ENCODE measurements at regions not wholly inside any gene's neighbourhood (a gene's known extent, or its start where the extent isn't known, plus 50 kb on each side); places are given as distances from the start of the nearest gene placed in this dataset.

DNA sequence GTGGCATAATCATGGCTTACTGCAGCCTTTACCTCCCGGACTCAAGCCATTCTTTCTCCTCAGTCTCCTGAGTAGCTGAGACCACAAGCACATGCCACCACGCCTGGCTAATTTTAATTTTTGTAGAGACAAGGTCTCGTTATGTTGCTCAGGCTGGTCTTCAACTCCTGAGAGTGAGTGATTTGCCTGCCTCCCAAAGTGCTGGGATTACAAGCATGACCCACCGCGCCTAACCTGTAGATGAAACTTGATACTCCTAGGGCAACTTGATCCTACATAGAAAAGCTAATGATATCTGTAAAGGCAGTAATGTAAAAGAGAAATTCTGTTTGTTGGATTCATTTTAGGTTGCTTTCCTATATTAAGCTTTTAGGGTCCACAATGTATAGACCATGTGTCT is 391.9 kb upstream of the THRB start:
- TF ChIP-seq, protein P1, sequence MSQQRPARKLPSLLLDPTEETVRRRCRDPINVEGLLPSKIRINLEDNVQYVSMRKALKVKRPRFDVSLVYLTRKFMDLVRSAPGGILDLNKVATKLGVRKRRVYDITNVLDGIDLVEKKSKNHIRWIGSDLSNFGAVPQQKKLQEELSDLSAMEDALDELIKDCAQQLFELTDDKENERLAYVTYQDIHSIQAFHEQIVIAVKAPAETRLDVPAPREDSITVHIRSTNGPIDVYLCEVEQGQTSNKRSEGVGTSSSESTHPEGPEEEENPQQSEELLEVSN (IDR thresholded peaks at IDR 0.05): no peak
- TF ChIP-seq RAD21 (IDR thresholded peaks at IDR 0.05 in 1 of 2, conservative IDR thresholded peaks at IDR 0.05 in 1 of 2; ENCODE audit: low read depth in 2 of 2, low read length in 2 of 2) (no peak), EZH2 (IDR thresholded peaks at IDR 0.05; ENCODE audit: low read depth, low read length, severe bottlenecking) (no peak), JUN (IDR thresholded peaks at IDR 0.05; ENCODE audit: low read depth, low read length) (no peak), SAP30 (IDR thresholded peaks at IDR 0.05; ENCODE audit: insufficient read depth, insufficient replicate concordance, low read length) (no peak)
- TF ChIP-seq, protein P2, sequence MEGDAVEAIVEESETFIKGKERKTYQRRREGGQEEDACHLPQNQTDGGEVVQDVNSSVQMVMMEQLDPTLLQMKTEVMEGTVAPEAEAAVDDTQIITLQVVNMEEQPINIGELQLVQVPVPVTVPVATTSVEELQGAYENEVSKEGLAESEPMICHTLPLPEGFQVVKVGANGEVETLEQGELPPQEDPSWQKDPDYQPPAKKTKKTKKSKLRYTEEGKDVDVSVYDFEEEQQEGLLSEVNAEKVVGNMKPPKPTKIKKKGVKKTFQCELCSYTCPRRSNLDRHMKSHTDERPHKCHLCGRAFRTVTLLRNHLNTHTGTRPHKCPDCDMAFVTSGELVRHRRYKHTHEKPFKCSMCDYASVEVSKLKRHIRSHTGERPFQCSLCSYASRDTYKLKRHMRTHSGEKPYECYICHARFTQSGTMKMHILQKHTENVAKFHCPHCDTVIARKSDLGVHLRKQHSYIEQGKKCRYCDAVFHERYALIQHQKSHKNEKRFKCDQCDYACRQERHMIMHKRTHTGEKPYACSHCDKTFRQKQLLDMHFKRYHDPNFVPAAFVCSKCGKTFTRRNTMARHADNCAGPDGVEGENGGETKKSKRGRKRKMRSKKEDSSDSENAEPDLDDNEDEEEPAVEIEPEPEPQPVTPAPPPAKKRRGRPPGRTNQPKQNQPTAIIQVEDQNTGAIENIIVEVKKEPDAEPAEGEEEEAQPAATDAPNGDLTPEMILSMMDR (IDR thresholded peaks at IDR 0.05; ENCODE audit: control extremely low read depth in 1 of 3, insufficient read depth in 1 of 3, low read depth in 1 of 3, low read length in 3 of 3): no peak

Measured in H1 (cell line).